Hepatocyte (in vitro differentiated cells): ENCODE measurements at regions not wholly inside any gene's neighbourhood (a gene's known extent, or its start where the extent isn't known, plus 50 kb on each side); places are given as distances from the start of the nearest gene placed in this dataset.

ENCODE experiments used
- EZH2 ChIP-seq: fragments of 200-600 bp; sonication (generic); IDR thresholded peaks from 2 replicates; pipeline ENCODE4 v1.6.1; 2016; ENCODE audit warnings: antibody characterized with exemption, mild to moderate bottlenecking, borderline replicate concordance
- TF ChIP-seq, protein P1 (sequence below): fragments of 200-600 bp; sonication (generic); IDR thresholded peaks from 2 replicates; pipeline ENCODE4 v1.5.1; 2016; ENCODE audit warnings: antibody characterized with exemption, mild to moderate bottlenecking; ENCODE audit not compliant: poor library complexity

DNA sequence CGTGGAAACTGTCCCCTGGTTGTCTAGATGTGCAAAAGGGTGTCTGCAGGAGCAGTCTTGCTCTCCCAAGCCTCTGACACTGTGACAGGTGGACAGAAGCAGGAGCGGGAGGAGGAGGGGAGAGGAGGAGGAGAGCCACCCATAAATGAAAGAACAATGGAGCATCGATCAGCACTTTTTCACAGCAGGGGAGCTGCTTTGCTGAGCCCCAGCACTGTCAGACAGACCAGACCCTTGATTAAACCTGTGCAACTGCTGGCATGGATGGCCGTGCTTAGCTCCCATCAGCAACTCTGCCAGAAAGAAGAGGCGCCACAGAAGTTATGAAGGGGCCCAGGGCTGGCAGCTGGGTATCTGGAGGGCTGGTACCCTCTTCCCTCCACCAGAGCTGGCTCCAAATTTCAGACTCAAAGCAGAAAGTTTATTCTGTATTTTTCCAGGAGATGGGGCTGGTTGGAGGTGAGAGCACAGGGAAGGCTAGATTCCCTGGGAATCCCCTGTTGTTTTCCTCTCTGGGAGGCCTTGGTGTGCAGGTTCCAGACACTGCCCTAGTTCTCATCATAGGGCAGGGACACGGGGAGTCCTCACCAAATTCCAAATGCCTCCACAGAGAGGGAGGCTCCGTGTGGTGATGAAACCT, 1192.2 kb downstream of the UQCRFS1 start:
- TF ChIP-seq, protein P1, sequence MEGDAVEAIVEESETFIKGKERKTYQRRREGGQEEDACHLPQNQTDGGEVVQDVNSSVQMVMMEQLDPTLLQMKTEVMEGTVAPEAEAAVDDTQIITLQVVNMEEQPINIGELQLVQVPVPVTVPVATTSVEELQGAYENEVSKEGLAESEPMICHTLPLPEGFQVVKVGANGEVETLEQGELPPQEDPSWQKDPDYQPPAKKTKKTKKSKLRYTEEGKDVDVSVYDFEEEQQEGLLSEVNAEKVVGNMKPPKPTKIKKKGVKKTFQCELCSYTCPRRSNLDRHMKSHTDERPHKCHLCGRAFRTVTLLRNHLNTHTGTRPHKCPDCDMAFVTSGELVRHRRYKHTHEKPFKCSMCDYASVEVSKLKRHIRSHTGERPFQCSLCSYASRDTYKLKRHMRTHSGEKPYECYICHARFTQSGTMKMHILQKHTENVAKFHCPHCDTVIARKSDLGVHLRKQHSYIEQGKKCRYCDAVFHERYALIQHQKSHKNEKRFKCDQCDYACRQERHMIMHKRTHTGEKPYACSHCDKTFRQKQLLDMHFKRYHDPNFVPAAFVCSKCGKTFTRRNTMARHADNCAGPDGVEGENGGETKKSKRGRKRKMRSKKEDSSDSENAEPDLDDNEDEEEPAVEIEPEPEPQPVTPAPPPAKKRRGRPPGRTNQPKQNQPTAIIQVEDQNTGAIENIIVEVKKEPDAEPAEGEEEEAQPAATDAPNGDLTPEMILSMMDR = no peak
- no peak for TF ChIP-seq EZH2
